GM12891 (cell line): ENCODE measurements at regions not wholly inside any gene's neighbourhood (a gene's known extent, or its start where the extent isn't known, plus 50 kb on each side); places are given as distances from the start of the nearest gene placed in this dataset.

Experiments used
- DNase-seq: peaks from one replicate; pipeline ENCODE4 v3.0.0; 2011; ENCODE audit warnings: low spot score; ENCODE audit not compliant: insufficient read length
- FAIRE-seq: peaks from 2 replicates; lab custom pipeline; 2011; peaks lifted over from hg19 to GRCh38; lab: Jason Lieb, UNC
- PAX5 ChIP-seq: IDR thresholded peaks from 2 replicates; pipeline ENCODE4 v1.6.1; 2011; ENCODE audit warnings: low read length, moderate library complexity, mild to moderate bottlenecking; ENCODE audit not compliant: insufficient read depth, severe bottlenecking
- POLR2A ChIP-seq: IDR thresholded peaks from 2 replicates; pipeline ENCODE4 v1.6.1; 2011; ENCODE audit warnings: low read depth, low read length, control low read depth
- POLR2AphosphoS5 ChIP-seq: IDR thresholded peaks from 2 replicates; pipeline ENCODE4 v1.6.1; 2011; ENCODE audit warnings: low read depth, low read length, control low read depth
- POU2F2 ChIP-seq: IDR thresholded peaks from 2 replicates; pipeline ENCODE4 v1.6.1; 2011; ENCODE audit warnings: low read depth, mild to moderate bottlenecking, control low read depth, low read length, moderate library complexity
- SPI1 ChIP-seq: IDR thresholded peaks from 2 replicates; pipeline ENCODE4 v1.6.1; 2011; ENCODE audit warnings: low read depth, low read length, control low read depth
- TAF1 ChIP-seq: IDR thresholded peaks from 2 replicates; pipeline ENCODE4 v1.6.1; 2011; ENCODE audit warnings: low read depth, low read length, control low read depth

DNA sequence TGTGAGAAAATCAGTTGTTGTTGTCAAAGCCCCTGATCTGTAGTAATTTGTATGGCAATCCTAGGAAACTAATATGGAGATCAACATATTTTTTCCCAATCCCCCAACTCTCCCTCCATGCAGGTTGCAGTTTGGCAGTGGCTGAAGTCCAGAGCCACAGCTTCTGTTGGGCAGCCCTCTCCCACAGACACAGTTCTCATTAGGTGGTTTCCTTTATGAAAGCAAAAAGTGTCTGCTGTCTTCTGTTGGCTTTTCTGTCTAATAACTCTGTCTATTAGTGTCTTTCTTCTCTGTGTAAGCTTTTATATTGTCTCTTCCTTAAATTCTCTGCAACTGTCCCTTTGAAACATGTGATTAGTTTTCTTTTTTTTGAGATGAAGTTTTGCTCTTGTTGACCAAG, 914.3 kb upstream of the NCAM2 start:
- no peak for DNase-seq
- FAIRE-seq = no peak
- TF ChIP-seq POLR2A = no peak
- TF ChIP-seq PAX5 = no peak
- TF ChIP-seq TAF1 = no peak
- TF ChIP-seq POU2F2 = no peak
- TF ChIP-seq SPI1 = no peak
- no peak for TF ChIP-seq POLR2AphosphoS5

DNA sequence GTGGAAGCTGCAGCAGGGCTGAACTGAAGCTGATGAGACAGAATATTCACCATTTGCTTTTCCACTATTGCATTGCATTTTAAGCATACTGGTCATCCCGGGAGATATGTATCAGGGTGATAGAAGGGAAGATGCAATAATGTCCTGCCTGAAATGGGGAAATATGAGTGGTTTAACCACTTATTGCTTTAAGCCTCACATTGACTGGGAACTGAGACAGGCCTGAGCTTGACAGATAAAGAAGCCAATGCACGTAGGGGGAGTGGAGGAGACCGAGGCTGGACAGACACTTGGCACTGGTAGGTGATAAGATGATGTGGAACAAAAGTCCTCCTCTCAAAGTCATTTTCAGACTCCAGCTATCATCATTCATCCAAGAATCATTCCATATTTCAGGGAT, 911.7 kb upstream of the NCAM2 start:
- DNase-seq (no peak), FAIRE-seq (no peak)
- TF ChIP-seq TAF1 (no peak), POU2F2 (no peak), SPI1 (no peak), POLR2AphosphoS5 (no peak), PAX5 (no peak), POLR2A (no peak)

GRCh38 chr21:20106368-20106767, 891.8 kb upstream of the NCAM2 start:
- TF ChIP-seq POLR2A = no peak
- no peak for TF ChIP-seq POU2F2
- no peak for TF ChIP-seq POLR2AphosphoS5
- TF ChIP-seq PAX5 = no peak
- no peak for TF ChIP-seq TAF1
- no peak for TF ChIP-seq SPI1
- no peak for FAIRE-seq
- no peak for DNase-seq

DNA sequence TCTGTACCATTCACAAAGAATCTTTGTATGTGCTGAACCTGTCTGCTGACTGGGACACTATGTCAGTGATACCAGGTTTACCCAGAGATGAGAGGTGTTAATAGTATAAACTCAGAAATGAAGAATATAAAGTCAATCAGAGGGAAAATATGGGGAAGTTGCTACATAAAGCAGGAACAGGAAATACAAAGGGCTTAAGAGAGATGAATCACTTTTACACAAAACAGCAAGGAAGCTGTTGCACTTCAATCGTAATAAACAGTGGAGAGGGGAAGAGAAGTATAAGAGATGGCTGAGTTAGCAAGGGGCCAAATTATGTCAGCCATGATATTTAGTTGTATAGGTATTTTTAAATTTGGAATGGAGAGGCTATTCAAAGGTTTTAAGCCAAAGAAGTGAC, 890.2 kb upstream of the NCAM2 start:
- TF ChIP-seq POU2F2 = no peak
- TF ChIP-seq TAF1 = no peak
- TF ChIP-seq POLR2A = no peak
- TF ChIP-seq POLR2AphosphoS5 = no peak
- no peak for DNase-seq
- no peak for FAIRE-seq

GRCh38 chr21:20108976-20109540, 889.2 kb upstream of the NCAM2 start:
- no peak for DNase-seq
- TF ChIP-seq POLR2A (no peak), TAF1 (no peak), PAX5 (no peak), POLR2AphosphoS5 (no peak), SPI1 (no peak), POU2F2 (no peak)
- FAIRE-seq = no peak

GRCh38 chr21:20110368-20110767, 887.8 kb upstream of the NCAM2 start:
- no peak for TF ChIP-seq POU2F2
- TF ChIP-seq PAX5 = no peak
- TF ChIP-seq POLR2A = no peak
- TF ChIP-seq SPI1 = no peak
- no peak for TF ChIP-seq POLR2AphosphoS5
- no peak for TF ChIP-seq TAF1
- no peak for DNase-seq
- FAIRE-seq = no peak

- DNase-seq = no peak
- FAIRE-seq = no peak
- TF ChIP-seq SPI1 (no peak), POLR2A (no peak)
Measured at GRCh38 chr21:20151741-20152140, 846.5 kb upstream of the NCAM2 start.

DNA sequence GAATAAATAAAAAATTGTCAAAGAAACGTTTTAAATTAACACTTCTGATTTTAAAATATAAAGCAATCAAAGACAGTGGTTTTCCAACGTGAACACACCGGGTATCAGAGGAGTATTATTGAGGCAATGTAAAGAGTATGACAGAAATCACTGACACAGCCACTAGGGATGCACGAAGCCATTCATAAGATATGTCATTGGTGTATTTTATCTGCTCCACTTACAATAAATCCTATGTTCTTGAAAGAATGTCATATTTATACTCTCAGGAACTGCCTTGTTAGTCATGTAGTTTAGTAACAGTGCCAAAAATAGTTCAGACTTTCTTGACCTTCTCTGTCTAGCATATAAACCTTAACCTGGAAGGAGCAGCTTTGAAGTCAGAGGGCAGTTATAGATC, 835.0 kb upstream of the NCAM2 start:
- TF ChIP-seq PAX5 = no peak
- TF ChIP-seq TAF1 = no peak
- TF ChIP-seq SPI1 = no peak
- no peak for TF ChIP-seq POU2F2
- TF ChIP-seq POLR2A = no peak
- TF ChIP-seq POLR2AphosphoS5 = no peak
- FAIRE-seq (no peak), DNase-seq (no peak)

GRCh38 chr21:20167059-20167458, 831.1 kb upstream of the NCAM2 start:
- DNase-seq (no peak), FAIRE-seq (no peak)
- TF ChIP-seq POLR2AphosphoS5 (no peak), SPI1 (no peak), TAF1 (no peak), POU2F2 (no peak), PAX5 (no peak), POLR2A (no peak)

- TF ChIP-seq PAX5 (no peak), POLR2AphosphoS5 (no peak), SPI1 (no peak), POU2F2 (no peak), POLR2A (no peak), TAF1 (no peak)
- FAIRE-seq = no peak
- DNase-seq = no peak
Measured at GRCh38 chr21:20169812-20170576, 828.2 kb upstream of the NCAM2 start.
